ENCODE measurements at regions not wholly inside any gene's neighbourhood (a gene's known extent, or its start where the extent isn't known, plus 50 kb on each side); places are given as distances from the start of the nearest gene placed in this dataset.

- TF ChIP-seq ZNF219 (CRISPR knock-in tag; IDR thresholded peaks at IDR 0.05; ENCODE audit: borderline replicate concordance): no peak
- TF ChIP-seq KAT7 (CRISPR knock-in tag; IDR thresholded peaks at IDR 0.05; ENCODE audit: borderline replicate concordance): no peak
- no peak for TF ChIP-seq PREB (CRISPR knock-in tag; IDR thresholded peaks at IDR 0.05; ENCODE audit: borderline replicate concordance)
- TF ChIP-seq ZNF425 (CRISPR knock-in tag; conservative IDR thresholded peaks at IDR 0.05): no peak
- TF ChIP-seq, protein P1, sequence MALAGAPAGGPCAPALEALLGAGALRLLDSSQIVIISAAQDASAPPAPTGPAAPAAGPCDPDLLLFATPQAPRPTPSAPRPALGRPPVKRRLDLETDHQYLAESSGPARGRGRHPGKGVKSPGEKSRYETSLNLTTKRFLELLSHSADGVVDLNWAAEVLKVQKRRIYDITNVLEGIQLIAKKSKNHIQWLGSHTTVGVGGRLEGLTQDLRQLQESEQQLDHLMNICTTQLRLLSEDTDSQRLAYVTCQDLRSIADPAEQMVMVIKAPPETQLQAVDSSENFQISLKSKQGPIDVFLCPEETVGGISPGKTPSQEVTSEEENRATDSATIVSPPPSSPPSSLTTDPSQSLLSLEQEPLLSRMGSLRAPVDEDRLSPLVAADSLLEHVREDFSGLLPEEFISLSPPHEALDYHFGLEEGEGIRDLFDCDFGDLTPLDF (CRISPR knock-in tag; IDR thresholded peaks at IDR 0.05): no peak
- no peak for TF ChIP-seq CTCF (IDR thresholded peaks at IDR 0.05)
- no peak for TF ChIP-seq MLX (CRISPR knock-in tag; IDR thresholded peaks at IDR 0.05)
- TF ChIP-seq ELF4 (CRISPR knock-in tag; IDR thresholded peaks at IDR 0.05; ENCODE audit: low read depth): no peak
- no peak for TF ChIP-seq FOXJ3 (CRISPR knock-in tag; IDR thresholded peaks at IDR 0.05; ENCODE audit: borderline replicate concordance)
- TF ChIP-seq, protein P2, sequence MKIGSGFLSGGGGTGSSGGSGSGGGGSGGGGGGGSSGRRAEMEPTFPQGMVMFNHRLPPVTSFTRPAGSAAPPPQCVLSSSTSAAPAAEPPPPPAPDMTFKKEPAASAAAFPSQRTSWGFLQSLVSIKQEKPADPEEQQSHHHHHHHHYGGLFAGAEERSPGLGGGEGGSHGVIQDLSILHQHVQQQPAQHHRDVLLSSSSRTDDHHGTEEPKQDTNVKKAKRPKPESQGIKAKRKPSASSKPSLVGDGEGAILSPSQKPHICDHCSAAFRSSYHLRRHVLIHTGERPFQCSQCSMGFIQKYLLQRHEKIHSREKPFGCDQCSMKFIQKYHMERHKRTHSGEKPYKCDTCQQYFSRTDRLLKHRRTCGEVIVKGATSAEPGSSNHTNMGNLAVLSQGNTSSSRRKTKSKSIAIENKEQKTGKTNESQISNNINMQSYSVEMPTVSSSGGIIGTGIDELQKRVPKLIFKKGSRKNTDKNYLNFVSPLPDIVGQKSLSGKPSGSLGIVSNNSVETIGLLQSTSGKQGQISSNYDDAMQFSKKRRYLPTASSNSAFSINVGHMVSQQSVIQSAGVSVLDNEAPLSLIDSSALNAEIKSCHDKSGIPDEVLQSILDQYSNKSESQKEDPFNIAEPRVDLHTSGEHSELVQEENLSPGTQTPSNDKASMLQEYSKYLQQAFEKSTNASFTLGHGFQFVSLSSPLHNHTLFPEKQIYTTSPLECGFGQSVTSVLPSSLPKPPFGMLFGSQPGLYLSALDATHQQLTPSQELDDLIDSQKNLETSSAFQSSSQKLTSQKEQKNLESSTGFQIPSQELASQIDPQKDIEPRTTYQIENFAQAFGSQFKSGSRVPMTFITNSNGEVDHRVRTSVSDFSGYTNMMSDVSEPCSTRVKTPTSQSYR (CRISPR knock-in tag; IDR thresholded peaks at IDR 0.05): no peak
- no peak for TF ChIP-seq CREB1 (CRISPR knock-in tag; IDR thresholded peaks at IDR 0.05)
- TF ChIP-seq, protein P3, sequence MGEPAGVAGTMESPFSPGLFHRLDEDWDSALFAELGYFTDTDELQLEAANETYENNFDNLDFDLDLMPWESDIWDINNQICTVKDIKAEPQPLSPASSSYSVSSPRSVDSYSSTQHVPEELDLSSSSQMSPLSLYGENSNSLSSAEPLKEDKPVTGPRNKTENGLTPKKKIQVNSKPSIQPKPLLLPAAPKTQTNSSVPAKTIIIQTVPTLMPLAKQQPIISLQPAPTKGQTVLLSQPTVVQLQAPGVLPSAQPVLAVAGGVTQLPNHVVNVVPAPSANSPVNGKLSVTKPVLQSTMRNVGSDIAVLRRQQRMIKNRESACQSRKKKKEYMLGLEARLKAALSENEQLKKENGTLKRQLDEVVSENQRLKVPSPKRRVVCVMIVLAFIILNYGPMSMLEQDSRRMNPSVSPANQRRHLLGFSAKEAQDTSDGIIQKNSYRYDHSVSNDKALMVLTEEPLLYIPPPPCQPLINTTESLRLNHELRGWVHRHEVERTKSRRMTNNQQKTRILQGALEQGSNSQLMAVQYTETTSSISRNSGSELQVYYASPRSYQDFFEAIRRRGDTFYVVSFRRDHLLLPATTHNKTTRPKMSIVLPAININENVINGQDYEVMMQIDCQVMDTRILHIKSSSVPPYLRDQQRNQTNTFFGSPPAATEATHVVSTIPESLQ (CRISPR knock-in tag; IDR thresholded peaks at IDR 0.05): no peak
Observed at GRCh38 chr13:86378628-86379027, 579.4 kb upstream of the SLITRK6 start (continued).

GRCh38 chr13:86383151-86383550 is 583.9 kb upstream of the SLITRK6 start:
- CTCF ChIA-PET: interaction anchor here (0.6 kb wide), 1 partner anchor 17 kb away, joined by 3 read pairs; no protein-coding TSS in a partner anchor

More at GRCh38 chr13:86383151-86383550, 583.9 kb upstream of the SLITRK6 start:
- no peaks in the 10 kb centered on the region; the same call in 1 of the 2 replicates for H3K36me3 Mint-ChIP-seq
- no peak overlapping the region for H3K4me3 Mint-ChIP-seq
- H3K9me3 Mint-ChIP-seq: no peaks in the 10 kb centered on the region; the same call in 1 of the 2 replicates
- no peak for ATAC-seq
- no peak overlapping the region for H3K27ac Mint-ChIP-seq
- no peak for DNase-seq (ENCODE audit: low spot score)
- peaks cover 5% of the 10 kb centered on the region for H3K4me1 Mint-ChIP-seq
- TF ChIP-seq FOXJ3 (CRISPR knock-in tag; IDR thresholded peaks at IDR 0.05; ENCODE audit: borderline replicate concordance) (no peak), ZNF423 (CRISPR knock-in tag; IDR thresholded peaks at IDR 0.05) (no peak)
- no peaks in the 10 kb centered on the region for H3K27me3 Mint-ChIP-seq (ENCODE audit: low read depth)
- POLR2A ChIA-PET: no interaction called here

All from WTC11 (cell line).